WTC11 (cell line): ENCODE measurements at regions not wholly inside any gene's neighbourhood (a gene's known extent, or its start where the extent isn't known, plus 50 kb on each side); places are given as distances from the start of the nearest gene placed in this dataset.
"Not testable (repeated sequence)": the region's sequence is repeated elsewhere in the genome, so short reads cannot be mapped to it uniquely, and the experiment has no call there.

Experiments
- CTCF ChIP-seq: fragments of 200-600 bp; IDR thresholded peaks from 2 replicates; pipeline ENCODE4 v1.8.0; 2022; ENCODE audit warnings: antibody characterized with exemption
- ZNF512 ChIP-seq: sonication (generic); formaldehyde crosslinking; IDR thresholded peaks from 2 replicates; pipeline ENCODE4 v1.8.1; 2022; ENCODE audit warnings: missing genetic modification reagents, borderline replicate concordance

GRCh38 chrX:89563107-89563506, 358.6 kb upstream of the TGIF2LX start:
- TF ChIP-seq CTCF; ZNF512 (CRISPR knock-in tag): not testable (repeated sequence)
